ENCODE measurements at regions not wholly inside any gene's neighbourhood (a gene's known extent, or its start where the extent isn't known, plus 50 kb on each side); places are given as distances from the start of the nearest gene placed in this dataset.

DNA sequence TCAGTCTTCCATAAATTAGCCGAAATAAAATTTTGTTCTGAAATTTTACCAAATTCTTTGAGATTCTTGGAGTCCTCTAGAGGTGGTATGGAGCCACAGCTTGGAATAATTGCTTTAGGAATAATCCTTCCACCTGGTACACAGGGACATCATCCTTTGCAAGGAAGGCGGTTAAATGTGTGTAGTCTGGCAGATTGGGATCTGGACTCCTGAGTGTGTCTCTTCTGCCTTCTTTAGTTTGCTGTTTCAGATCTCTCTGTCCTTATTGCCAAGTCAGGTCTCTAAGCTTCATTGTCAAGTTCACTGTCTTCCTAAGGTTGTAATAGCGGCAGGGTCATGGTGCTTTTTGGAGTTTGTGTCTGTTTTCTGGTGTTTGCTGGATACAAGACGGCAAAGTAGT is 393.9 kb upstream of the RGS6 start:
- Mint-ChIP-seq H3K4me3 (no peak overlapping the region), H3K36me3 (peaks cover 4% of the 10 kb centered on the region), H3K9me3 (peaks cover 0 to 2% (median 0%) of the 10 kb centered on the region in 7 donors), H3K4me1 (peaks cover 16 to 32% (median 25%) of the 10 kb centered on the region in 4 donors), H3K27me3 (no peaks in the 10 kb centered on the region), H3K27ac (peak overlapping the region in 2 of 3 donors; percentile 29 to 73)
- no peak for DNase-seq
- Histone ChIP-seq H3K27ac (ENCODE audit: insufficient read depth, low read length, poor library complexity, severe bottlenecking) (no peak overlapping the region), H3K4me3 (ENCODE audit: low read depth, low read length) (no peak overlapping the region), H3K9me3 (ENCODE audit: control insufficient read depth in 2 of 2, low read length in 2 of 2) (no peaks in the 10 kb centered on the region), H3K27me3 (ENCODE audit: control insufficient read depth, insufficient read depth, low read length) (no peaks in the 10 kb centered on the region), H3K4me1 (ENCODE audit: control insufficient read depth, insufficient read depth, low read length, poor library complexity, severe bottlenecking) (no peaks in the 10 kb centered on the region), H3K36me3 (ENCODE audit: control insufficient read depth, insufficient read depth, low read length) (no peaks in the 10 kb centered on the region)
- ATAC-seq (ENCODE audit: low read depth in 2 of 2): no peak

DNA sequence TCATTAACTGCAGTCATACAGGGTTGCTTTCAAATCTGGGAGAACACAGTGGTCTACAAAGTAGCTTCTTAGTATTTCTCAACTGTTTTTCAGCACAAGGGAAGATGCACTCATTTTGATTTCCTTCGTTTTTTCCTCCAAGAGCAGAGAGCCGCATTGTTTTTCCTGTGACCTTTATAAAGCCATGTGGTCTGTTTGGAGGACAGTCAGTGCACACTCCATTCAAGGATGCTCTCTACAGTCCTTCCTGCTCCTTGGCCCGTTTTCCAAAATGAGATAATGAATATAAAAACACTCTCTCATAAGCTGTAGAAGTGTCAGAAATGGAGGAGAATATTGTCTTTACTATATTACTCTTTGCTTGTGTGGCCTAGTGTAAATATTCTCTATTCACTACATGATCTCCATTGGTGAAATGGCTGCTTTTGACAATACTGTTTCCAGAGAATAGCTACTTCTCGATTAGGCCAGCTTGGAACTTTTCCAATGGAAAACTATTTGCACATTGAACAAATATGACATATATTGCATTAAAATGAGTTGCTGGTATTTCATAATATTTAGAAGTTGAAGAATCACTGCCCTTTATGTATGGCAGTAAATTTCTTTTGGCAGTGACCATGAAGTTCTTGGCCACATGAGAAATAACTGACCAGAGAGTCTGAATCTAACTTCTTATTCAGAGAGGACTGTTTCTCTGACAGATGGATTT is 393.1 kb upstream of the RGS6 start:
- Mint-ChIP-seq H3K27ac (peak overlapping the region in 1 of 3 donors; percentile 68), H3K36me3 (no peaks in the 10 kb centered on the region), H3K4me3 (no peak overlapping the region), H3K4me1 (peaks cover 16 to 32% (median 26%) of the 10 kb centered on the region in 4 donors), H3K9me3 (peaks cover 0 to 2% (median 0%) of the 10 kb centered on the region in 7 donors), H3K27me3 (no peaks in the 10 kb centered on the region)
- DNase-seq (no peak), ATAC-seq (ENCODE audit: low read depth in 2 of 2) (no peak)
- no peak overlapping the region for H3K27ac ChIP-seq (ENCODE audit: insufficient read depth, low read length, poor library complexity, severe bottlenecking)
- H3K27me3 ChIP-seq (ENCODE audit: control insufficient read depth, insufficient read depth, low read length): no peaks in the 10 kb centered on the region
- no peaks in the 10 kb centered on the region for H3K36me3 ChIP-seq (ENCODE audit: control insufficient read depth, insufficient read depth, low read length)
- H3K4me1 ChIP-seq (ENCODE audit: control insufficient read depth, insufficient read depth, low read length, poor library complexity, severe bottlenecking): no peaks in the 10 kb centered on the region
- H3K4me3 ChIP-seq (ENCODE audit: low read depth, low read length): no peak overlapping the region
- H3K9me3 ChIP-seq (ENCODE audit: control insufficient read depth in 2 of 2, low read length in 2 of 2): no peaks in the 10 kb centered on the region

DNA sequence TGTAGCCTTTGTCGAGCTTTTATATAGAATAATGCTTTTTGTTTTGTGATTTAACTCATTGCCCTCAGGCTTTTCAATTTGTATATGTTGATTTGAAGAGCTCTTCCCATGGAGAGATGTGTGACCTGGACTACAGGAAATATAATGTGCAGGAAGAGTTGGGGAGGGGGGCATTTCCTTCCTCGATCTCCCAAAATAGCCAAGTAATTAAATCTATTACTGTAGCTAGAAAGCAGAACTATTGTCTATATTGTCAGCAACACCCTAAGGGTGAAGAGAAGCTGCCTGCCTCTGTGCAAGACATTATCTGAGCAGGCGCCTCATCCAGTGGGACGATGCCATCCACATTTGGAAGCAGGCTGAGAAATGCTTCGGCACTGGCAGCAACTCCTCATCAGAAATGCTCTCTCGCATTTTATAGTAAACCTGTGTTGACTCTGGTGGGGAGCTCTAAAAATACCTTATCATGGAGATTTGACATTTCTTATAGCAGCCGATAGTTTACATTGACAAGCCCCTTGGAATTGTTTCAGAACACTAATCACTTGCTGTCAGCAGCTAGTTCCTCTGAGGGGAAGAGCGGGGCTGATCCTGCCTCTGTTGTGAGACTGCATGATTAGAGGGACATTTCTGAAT is 392.5 kb upstream of the RGS6 start:
- Mint-ChIP-seq H3K4me3 (no peak overlapping the region), H3K9me3 (peaks cover 0 to 2% (median 0%) of the 10 kb centered on the region in 7 donors), H3K36me3 (no peaks in the 10 kb centered on the region), H3K27ac (peak overlapping the region in 1 of 3 donors; percentile 68), H3K4me1 (peaks cover 16 to 32% (median 27%) of the 10 kb centered on the region in 4 donors), H3K27me3 (no peaks in the 10 kb centered on the region)
- no peak for ATAC-seq (ENCODE audit: low read depth in 2 of 2)
- H3K9me3 ChIP-seq (ENCODE audit: control insufficient read depth in 2 of 2, low read length in 2 of 2): no peaks in the 10 kb centered on the region
- H3K27me3 ChIP-seq (ENCODE audit: control insufficient read depth, insufficient read depth, low read length): no peaks in the 10 kb centered on the region
- no peak overlapping the region for H3K4me3 ChIP-seq (ENCODE audit: low read depth, low read length)
- DNase-seq: no peak
- H3K36me3 ChIP-seq (ENCODE audit: control insufficient read depth, insufficient read depth, low read length): no peaks in the 10 kb centered on the region
- no peak overlapping the region for H3K27ac ChIP-seq (ENCODE audit: insufficient read depth, low read length, poor library complexity, severe bottlenecking)
- no peaks in the 10 kb centered on the region for H3K4me1 ChIP-seq (ENCODE audit: control insufficient read depth, insufficient read depth, low read length, poor library complexity, severe bottlenecking)

DNA sequence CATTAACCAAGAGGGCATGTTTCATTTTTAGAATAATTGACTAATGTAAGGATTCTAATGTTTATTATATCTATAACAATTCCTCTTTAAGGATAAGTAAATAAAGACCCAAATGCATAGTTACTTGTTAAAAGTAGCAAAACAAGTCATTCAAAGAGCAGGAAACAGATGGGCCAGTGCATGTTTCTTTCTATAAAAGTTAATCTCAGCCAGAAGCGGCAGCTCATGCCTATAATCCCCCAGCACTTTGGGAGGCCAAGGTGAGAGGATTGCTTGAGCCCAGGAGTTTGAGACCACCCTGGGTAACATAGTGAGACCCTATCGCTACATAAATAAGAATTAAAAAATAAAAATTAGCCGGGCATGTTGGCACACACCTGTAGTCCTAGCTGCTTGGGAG is 391.0 kb upstream of the RGS6 start:
- Histone ChIP-seq H3K4me1 (ENCODE audit: control insufficient read depth, insufficient read depth, low read length, poor library complexity, severe bottlenecking) (no peaks in the 10 kb centered on the region), H3K9me3 (ENCODE audit: control insufficient read depth in 2 of 2, low read length in 2 of 2) (no peaks in the 10 kb centered on the region), H3K4me3 (ENCODE audit: low read depth, low read length) (no peak overlapping the region), H3K27me3 (ENCODE audit: control insufficient read depth, insufficient read depth, low read length) (no peaks in the 10 kb centered on the region), H3K36me3 (ENCODE audit: control insufficient read depth, insufficient read depth, low read length) (no peaks in the 10 kb centered on the region), H3K27ac (ENCODE audit: insufficient read depth, low read length, poor library complexity, severe bottlenecking) (no peak overlapping the region)
- Mint-ChIP-seq H3K27ac (peak overlapping the region in 1 of 3 donors; percentile 81), H3K9me3 (peaks cover 0 to 2% (median 0%) of the 10 kb centered on the region in 7 donors), H3K4me3 (no peak overlapping the region), H3K27me3 (no peaks in the 10 kb centered on the region), H3K4me1 (peaks cover 11 to 29% (median 27%) of the 10 kb centered on the region in 4 donors), H3K36me3 (no peaks in the 10 kb centered on the region)
- DNase-seq (no peak), ATAC-seq (ENCODE audit: low read depth in 2 of 2) (no peak)

DNA sequence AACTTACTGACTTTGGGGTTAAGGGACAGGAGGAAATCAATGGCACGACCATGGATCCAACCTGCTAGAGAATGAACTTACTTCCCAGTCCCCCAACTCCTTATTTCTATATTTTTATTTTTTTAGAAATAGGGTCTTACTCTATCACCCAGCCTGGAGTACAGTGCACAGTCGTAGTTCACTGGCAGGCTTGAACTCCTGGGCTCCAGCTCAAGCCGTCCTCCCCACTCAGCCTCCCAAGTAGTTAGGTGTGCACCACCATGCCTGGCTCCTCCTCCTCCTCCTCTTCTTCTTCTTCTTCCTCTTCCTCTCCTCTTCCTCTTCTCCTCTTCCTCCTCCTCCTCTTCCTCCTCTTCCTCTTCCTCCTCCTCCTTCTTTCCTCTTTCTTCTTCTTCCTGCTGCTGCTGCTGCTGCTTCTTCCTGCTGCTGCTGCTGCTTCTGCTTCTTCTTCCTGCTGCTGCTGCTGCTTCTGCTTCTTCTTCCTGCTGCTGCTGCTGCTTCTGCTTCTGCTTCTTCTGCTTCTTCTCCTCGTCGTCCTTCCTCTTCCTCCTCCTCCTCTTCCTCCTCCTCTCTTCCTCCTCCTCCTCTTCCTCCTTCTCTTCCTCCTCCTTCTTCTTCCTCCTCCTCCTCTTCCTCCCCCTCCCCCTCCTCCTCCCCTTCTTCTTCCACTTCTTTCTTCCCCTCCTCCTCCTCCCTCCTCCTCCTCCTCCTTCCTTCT is 390.1 kb upstream of the RGS6 start:
- H3K4me3 Mint-ChIP-seq: no peak overlapping the region
- Histone ChIP-seq H3K9me3 (ENCODE audit: control insufficient read depth in 2 of 2, low read length in 2 of 2) (no peaks in the 10 kb centered on the region), H3K4me3 (ENCODE audit: low read depth, low read length) (no peak overlapping the region), H3K4me1 (ENCODE audit: control insufficient read depth, insufficient read depth, low read length, poor library complexity, severe bottlenecking) (no peaks in the 10 kb centered on the region), H3K36me3 (ENCODE audit: control insufficient read depth, insufficient read depth, low read length) (no peaks in the 10 kb centered on the region), H3K27ac (ENCODE audit: insufficient read depth, low read length, poor library complexity, severe bottlenecking) (peak overlapping the region; percentile 8), H3K27me3 (ENCODE audit: control insufficient read depth, insufficient read depth, low read length) (no peaks in the 10 kb centered on the region)
- no peaks in the 10 kb centered on the region for H3K36me3 Mint-ChIP-seq
- DNase-seq: no peak
- H3K9me3 Mint-ChIP-seq: peaks cover 0 to 2% (median 0%) of the 10 kb centered on the region in 7 donors
- H3K27me3 Mint-ChIP-seq: no peaks in the 10 kb centered on the region
- ATAC-seq (ENCODE audit: low read depth in 2 of 2): peak in 1 of 2 donors; percentile 31
- H3K27ac Mint-ChIP-seq: peak overlapping the region in 2 of 3 donors; percentile 81 to 88
- peaks cover 11 to 29% (median 27%) of the 10 kb centered on the region in 4 donors for H3K4me1 Mint-ChIP-seq

DNA sequence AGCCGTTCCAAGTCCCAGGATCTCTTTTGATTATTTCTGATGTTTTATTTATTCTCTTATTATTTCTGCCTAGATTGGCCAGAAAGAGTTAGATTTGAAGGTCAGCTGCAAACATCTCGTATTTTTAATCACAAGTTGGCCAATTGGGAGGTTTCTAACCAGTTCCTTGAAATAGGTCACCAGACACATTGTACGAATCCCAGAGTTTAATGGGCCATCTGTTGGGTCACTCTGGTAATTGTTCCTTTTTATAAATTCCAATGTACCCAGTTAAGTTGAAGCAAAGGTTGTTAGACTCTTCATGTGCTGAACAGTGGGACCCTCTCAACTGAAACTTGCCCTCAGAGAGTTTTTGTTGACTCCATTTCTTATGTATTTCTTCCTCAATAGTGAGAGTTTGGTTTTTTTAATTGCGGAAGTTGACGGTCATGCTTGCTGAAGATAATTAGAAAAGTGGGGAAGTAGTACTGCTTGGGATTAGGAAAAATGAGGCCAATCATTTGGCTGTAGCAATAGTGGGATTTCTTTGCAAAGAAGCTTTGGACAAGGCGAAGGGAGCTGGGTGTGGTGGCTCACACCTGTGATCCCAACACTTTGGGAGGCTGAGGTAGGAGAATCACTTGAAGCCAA is 382.7 kb upstream of the RGS6 start:
- no peak overlapping the region for H3K27ac Mint-ChIP-seq
- peaks cover 14 to 30% (median 27%) of the 10 kb centered on the region in 4 donors for H3K4me1 Mint-ChIP-seq
- ATAC-seq (ENCODE audit: low read depth in 2 of 2) (no peak), DNase-seq (no peak)
- no peaks in the 10 kb centered on the region for H3K27me3 Mint-ChIP-seq
- H3K4me3 Mint-ChIP-seq: no peak overlapping the region
- H3K36me3 ChIP-seq (ENCODE audit: control insufficient read depth, insufficient read depth, low read length): no peaks in the 10 kb centered on the region
- no peaks in the 10 kb centered on the region for H3K27me3 ChIP-seq (ENCODE audit: control insufficient read depth, insufficient read depth, low read length)
- no peak overlapping the region for H3K27ac ChIP-seq (ENCODE audit: insufficient read depth, low read length, poor library complexity, severe bottlenecking)
- H3K4me1 ChIP-seq (ENCODE audit: control insufficient read depth, insufficient read depth, low read length, poor library complexity, severe bottlenecking): peaks cover 9% of the 10 kb centered on the region
- H3K9me3 ChIP-seq (ENCODE audit: control insufficient read depth in 2 of 2, low read length in 2 of 2): no peaks in the 10 kb centered on the region
- H3K4me3 ChIP-seq (ENCODE audit: low read depth, low read length): no peak overlapping the region
- no peaks in the 10 kb centered on the region for H3K36me3 Mint-ChIP-seq
- no peaks in the 10 kb centered on the region for H3K9me3 Mint-ChIP-seq

DNA sequence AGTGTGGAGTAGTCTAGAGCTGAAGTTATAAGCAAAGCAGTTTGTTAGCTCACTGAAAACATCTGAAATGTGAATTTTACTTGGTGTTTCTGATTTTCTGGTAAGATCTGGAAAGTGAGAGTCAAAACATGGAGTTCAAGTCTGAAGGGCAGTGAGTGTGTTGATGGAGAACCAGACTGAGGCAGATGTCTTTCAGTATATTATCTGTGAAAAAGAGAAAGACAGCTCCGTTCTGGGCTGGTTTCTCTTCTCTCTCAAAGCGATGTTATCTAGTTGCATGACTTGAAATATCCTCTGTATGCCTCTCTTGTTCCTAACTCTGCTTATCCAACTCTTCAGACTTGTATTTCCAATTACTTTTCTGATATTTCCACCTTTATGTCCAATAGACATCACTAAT is 381.9 kb upstream of the RGS6 start:
- H3K4me3 Mint-ChIP-seq: no peak overlapping the region
- no peaks in the 10 kb centered on the region for H3K36me3 Mint-ChIP-seq
- no peak overlapping the region for H3K4me3 ChIP-seq (ENCODE audit: low read depth, low read length)
- no peak for ATAC-seq (ENCODE audit: low read depth in 2 of 2)
- peak overlapping the region in 1 of 3 donors; percentile 27 for H3K27ac Mint-ChIP-seq
- no peak overlapping the region for H3K27ac ChIP-seq (ENCODE audit: insufficient read depth, low read length, poor library complexity, severe bottlenecking)
- H3K27me3 ChIP-seq (ENCODE audit: control insufficient read depth, insufficient read depth, low read length): no peaks in the 10 kb centered on the region
- H3K9me3 ChIP-seq (ENCODE audit: control insufficient read depth in 2 of 2, low read length in 2 of 2): no peaks in the 10 kb centered on the region
- no peaks in the 10 kb centered on the region for H3K27me3 Mint-ChIP-seq
- H3K9me3 Mint-ChIP-seq: no peaks in the 10 kb centered on the region
- peaks cover 17% of the 10 kb centered on the region for H3K4me1 ChIP-seq (ENCODE audit: control insufficient read depth, insufficient read depth, low read length, poor library complexity, severe bottlenecking)
- DNase-seq: no peak
- H3K36me3 ChIP-seq (ENCODE audit: control insufficient read depth, insufficient read depth, low read length): no peaks in the 10 kb centered on the region
- H3K4me1 Mint-ChIP-seq: peaks cover 22 to 35% (median 35%) of the 10 kb centered on the region in 4 donors

Measured in CD4-positive, CD25-positive, alpha-beta regulatory T cell (primary cell).